Nucleus accumbens (tissue), 56 donors: ENCODE measurements at regions not wholly inside any gene's neighbourhood (a gene's known extent, or its start where the extent isn't known, plus 50 kb on each side); places are given as distances from the start of the nearest gene placed in this dataset.
"Not testable (repeated sequence)": the region's sequence is repeated elsewhere in the genome, so short reads cannot be mapped to it uniquely, and the experiment has no call there.

Experiments
- DNase-seq, 56 donors: peaks; one replicate each; lab custom pipeline; 2025; lab: John Stamatoyannopoulos, UW

DNA sequence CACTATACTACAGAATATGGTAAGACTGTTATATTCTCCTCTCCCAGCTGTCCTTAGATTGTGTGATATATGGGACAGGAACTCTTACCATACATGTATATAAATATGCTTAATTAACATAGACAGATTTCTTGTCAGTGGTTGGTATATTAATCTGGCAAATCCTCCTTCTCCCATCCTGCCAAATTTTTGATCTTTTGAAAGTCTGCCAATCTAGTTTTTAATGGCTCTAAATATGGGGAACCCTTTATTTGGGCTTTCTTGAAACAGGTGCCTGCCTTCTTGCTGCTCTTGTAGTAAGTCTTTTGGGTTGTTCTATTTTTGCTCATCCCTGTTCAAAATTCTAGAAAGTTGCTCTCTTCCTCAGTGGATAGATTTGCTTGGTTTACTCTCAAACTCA lies 63.5 kb downstream of the SPATA31D1 start:
- no peak for DNase-seq

GRCh38 chr9:82054264-82055015 lies 65.9 kb downstream of the SPATA31D1 start:
- no peak for DNase-seq

DNA sequence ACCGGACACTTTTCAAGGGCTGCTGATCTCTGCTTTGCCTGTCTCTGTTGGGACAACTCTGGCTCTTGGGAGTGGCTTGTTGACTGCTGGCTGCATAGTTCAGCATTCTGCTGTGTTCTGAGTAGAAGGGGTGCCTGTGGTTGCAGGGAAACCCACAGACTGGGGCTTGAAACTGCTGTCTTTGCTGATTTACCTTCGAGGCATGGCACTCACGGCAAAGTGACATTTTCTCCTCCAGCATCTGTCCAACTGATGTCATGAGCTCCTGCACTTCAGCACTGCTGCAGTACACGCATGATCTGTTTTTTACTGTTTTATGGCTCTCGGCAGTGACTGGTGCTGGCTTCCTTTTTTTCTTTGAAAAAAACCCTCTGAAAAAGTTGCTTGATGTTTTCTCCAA lies 69.2 kb downstream of the SPATA31D1 start:
- no peak for DNase-seq

DNA sequence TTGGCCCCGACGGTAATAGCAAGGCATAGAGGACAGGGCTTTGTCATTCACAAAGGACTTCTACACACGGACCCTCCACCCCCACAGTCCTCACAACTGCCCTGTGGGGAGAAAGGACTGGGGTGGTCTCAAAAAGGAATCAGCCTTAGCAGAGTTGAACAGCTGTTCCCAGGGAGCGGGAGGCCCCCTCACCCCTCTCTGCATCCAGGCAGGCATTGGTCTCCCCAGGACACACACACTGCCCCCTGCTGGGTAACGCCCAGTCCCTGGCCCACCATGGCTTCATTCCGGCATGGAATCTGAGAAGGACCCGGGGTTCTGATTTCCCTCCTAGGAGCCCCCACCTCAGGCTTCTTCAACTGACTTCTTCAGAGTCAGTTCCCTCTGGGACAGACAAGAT lies 73.2 kb downstream of the SPATA31D1 start:
- not testable (repeated sequence) for DNase-seq

- no peak for DNase-seq
Measured at GRCh38 chr9:82062245-82062644, 73.7 kb downstream of the SPATA31D1 start.

DNA sequence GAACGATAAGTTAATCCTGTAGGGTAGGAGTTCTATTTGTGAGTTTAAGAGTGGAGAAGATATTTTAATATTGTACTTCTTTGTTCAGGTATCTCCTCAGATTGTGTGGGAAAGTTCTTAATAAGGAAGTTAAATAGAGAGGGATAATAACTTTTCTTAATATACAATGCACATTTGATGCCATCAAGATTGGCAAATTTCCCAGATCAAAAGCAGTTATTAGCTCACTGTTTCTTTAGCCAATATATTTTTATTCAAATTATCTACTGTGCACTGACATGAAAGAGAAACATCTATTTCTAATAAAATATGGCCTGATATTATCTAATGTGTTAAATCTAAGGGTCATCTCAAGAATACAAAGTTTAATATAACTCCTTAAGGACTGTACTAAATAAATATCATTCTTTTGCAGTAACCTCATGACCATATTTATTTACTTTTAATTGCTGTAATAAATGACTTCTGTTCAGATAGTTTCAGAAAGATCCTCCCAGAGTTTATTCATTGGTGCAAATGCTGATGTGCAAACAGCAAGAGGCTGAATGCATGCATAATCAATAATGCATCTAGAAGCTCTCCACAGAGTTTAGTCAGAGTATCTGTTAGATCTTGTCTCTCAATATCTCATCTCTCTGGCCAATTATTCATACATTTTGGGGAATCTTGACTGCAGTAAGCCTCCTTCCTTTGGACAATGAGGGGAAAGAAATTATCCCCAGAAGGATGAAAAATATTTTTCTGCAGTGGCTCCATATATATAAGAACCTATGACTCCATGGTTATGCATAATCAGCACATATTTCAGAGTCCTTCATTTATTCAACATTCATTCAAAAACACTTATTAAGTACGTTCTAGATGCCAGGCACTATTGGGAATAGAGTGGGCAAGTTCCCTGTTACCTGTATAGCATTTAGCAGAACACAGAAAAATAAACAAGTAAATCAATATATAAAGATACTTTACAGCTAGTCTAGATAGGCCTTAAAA lies 85.3 kb downstream of the SPATA31D1 start:
- DNase-seq: no peak

DNA sequence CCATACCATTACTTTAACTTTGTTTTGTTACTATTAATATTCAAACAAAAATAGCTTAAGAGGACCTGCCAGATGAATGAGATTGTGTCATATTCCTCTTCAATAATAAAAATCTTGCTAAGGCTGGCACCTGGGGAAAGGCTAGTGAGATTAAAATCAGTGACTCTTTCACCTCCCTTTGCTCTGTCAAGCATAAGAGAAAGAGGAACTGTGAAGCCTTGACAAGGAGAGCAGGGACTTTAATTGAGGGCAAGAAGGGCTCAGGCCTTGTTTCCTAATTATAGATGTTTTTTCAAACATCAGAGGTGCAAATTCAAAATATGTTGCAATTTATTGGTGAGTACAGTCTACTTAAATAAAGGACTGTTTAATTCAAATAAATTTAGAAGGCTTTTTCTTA lies 91.7 kb downstream of the SPATA31D1 start:
- no peak for DNase-seq

- no peak for DNase-seq
Measured at GRCh38 chr9:82081496-82081895, 92.9 kb downstream of the SPATA31D1 start.

GRCh38 chr9:82082563-82082962 lies 94.0 kb downstream of the SPATA31D1 start:
- no peak for DNase-seq

GRCh38 chr9:82088591-82088990 lies 100.0 kb downstream of the SPATA31D1 start:
- no peak for DNase-seq

GRCh38 chr9:82090046-82090445 lies 101.5 kb downstream of the SPATA31D1 start:
- DNase-seq: no peak

- no peak for DNase-seq
Measured at GRCh38 chr9:82091100-82091499, 102.5 kb downstream of the SPATA31D1 start.

DNA sequence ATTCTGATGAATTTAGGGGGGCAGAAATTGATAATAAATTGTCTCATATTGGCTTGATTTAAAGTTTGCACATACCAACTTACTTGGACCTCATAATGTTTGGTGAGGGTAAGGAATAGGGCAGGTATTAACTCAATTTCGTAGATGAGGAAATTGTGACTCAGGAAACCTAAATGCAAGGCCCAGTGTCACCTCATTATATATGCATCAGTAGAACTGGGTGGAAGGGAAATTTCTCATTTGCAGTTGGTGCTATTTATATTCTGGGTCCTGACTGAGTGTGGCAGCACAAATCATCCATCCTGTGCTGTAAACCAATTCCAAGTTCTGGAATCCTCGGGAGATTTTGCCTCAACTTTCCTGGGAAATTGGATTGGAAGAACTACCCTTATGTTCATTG lies 103.0 kb downstream of the SPATA31D1 start:
- no peak for DNase-seq

DNA sequence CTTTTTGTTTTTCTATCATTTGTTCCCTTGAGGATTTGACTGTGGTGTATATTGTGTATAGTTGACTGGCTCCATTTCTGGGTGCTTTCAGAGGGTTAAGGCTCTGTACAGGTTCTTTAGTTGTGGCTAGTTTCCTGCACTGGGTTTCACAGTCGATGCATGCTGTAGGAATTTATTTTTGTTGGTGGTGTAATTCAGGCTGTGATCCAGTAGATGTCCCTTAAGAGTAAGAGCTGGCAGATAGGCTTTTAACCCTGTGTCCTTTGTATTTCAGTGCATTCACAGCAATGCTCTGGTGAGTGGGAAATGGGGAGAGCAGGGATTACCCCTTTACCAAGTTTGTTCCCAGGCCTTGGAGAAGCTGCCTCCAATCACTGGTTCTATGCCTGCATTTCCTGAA lies 112.9 kb downstream of the SPATA31D1 start:
- no peak for DNase-seq

DNA sequence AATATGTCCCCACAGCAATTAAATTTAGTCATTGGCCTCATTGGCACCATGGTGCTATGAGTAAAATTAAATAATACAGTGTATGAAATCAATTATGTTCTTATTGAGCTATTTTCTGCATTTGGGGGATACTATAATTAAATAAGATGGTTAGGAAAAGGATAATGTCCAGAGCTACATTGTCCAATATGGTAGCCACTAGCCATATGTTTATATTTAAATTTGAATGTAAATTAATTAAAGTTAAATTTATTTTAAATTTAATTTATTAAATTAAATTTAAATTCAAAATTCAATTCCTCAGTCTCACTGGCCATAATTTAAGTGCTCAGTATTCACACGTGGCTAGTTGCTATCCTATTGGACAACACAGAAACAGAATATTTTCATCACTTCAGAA lies 115.7 kb downstream of the SPATA31D1 start:
- no peak for DNase-seq

- DNase-seq: no peak
Measured at GRCh38 chr9:82105729-82106128, 117.2 kb downstream of the SPATA31D1 start.

DNA sequence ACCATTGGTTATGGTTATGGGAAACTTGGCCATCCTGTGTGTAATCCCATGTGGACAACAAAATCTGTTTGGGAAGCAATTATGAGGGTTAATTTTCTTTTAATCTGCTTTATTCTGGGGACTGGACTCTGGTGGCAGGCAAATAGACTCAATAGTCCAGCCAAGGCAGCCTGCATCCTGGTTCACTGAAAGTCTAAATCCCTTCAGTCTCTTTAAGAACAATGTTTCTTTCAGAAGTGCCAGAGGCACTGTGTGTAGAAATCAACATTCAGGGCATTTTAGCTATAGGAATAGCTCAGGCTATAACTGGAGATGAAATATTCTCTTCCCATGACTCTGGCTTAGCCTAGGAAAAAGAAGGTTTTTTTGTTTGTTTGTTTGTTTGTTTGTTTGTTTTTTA lies 118.0 kb downstream of the SPATA31D1 start:
- peak in 5 of 56 donors; percentile 4 to 28 (median 23) for DNase-seq

DNA sequence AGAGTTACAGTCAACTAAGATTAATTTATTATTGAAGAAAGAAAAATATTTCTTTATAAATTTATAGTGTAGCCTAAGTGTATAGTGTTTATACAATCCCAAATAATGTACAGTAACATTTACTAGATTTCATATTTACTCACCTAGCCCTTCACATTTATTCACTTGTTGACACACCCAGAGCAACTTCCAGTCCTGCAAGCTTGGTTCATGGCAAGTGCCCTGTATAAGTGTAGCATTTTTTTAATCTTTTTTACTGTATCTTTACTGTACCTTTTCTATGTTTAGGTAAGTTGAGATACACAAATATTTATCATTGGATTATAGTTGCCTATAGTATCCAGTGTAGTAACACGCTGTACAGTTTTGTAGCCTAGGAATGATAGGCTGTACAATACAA lies 119.9 kb downstream of the SPATA31D1 start:
- DNase-seq: no peak

DNA sequence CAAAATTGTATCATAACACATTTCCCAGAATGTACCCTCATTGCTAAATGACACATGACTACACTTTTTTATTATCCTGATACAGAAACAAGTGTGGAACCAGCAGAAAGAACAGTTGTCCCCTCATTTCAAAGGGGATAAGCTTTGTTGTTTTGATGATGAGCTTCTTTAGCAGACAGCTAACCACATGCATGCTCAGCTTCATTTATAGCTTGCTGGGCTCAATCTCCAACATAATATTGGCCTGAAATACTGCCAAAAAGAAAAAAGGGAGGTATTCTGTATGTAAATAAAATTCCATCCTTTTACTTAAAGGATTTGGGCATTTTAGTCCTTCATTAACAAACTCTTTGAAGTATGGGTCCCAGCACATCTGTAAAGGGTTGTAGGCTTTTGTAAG lies 120.4 kb downstream of the SPATA31D1 start:
- no peak for DNase-seq

DNA sequence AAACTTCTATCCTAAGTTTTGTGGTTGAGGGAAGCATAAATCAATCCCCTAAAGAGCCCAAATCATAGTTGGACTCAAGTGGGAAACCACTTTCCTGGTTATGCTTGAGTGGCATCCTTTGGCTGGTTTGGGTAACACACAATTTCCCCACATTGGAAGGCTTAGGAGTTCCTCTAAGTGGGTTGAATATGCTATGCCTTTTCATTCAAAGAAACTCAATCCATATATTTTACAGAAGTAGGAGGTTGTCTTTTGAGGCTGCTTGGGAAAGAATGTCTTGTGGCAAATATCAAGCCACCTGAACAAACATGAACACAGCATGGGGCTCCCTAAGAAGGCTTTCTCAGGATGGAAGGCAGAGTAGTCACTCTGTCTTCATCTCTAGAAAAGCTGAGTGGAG lies 121.1 kb downstream of the SPATA31D1 start:
- no peak for DNase-seq

- no peak for DNase-seq
Measured at GRCh38 chr9:82110881-82111280, 122.3 kb downstream of the SPATA31D1 start.

DNA sequence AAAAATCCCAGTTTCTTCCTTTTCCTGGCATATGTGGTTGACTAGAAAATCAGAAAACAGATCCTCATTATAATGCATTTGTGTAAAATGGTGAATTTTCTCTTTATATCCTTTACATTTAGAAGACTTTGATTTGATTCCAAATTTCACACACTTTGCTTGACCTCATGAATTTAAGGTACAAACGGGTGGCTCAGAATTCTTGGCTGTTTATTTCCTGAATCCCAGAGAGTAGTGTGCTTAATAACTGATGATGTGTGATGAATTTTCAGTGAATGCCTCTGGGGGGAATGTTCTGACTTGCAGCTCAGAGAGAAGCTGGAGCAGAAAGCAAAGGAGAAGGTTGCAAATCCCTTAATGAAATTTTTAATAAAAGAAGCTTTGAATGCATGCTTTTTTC lies 126.8 kb downstream of the SPATA31D1 start:
- DNase-seq: no peak
